ENCODE measurements at regions not wholly inside any gene's neighbourhood (a gene's known extent, or its start where the extent isn't known, plus 50 kb on each side); places are given as distances from the start of the nearest gene placed in this dataset.

DNA sequence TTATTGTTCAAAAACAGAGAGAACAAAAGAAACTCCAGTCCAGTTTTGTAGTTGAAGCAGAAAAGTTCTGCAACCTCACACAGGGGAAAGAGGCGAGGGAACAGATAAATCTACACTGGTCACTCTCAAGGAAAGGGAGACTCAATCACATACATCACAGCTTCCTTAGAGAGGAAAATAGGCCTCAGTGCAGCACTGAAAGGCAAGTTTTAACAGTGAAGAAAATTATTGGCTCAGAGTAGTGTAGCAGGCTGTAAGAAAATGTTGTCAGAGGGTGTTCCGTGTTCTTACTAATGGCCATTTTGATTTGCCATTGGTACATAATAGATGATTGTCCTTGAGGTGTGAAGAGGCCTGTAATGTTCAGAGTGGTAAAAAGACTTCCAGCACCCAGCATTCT is 530.0 kb upstream of the CDH6 start:
- TF ChIP-seq EZH2phosphoT487 (IDR thresholded peaks at IDR 0.05): no peak
- TF ChIP-seq EZH2 (IDR thresholded peaks at IDR 0.05): no peak
- TF ChIP-seq, protein P1, sequence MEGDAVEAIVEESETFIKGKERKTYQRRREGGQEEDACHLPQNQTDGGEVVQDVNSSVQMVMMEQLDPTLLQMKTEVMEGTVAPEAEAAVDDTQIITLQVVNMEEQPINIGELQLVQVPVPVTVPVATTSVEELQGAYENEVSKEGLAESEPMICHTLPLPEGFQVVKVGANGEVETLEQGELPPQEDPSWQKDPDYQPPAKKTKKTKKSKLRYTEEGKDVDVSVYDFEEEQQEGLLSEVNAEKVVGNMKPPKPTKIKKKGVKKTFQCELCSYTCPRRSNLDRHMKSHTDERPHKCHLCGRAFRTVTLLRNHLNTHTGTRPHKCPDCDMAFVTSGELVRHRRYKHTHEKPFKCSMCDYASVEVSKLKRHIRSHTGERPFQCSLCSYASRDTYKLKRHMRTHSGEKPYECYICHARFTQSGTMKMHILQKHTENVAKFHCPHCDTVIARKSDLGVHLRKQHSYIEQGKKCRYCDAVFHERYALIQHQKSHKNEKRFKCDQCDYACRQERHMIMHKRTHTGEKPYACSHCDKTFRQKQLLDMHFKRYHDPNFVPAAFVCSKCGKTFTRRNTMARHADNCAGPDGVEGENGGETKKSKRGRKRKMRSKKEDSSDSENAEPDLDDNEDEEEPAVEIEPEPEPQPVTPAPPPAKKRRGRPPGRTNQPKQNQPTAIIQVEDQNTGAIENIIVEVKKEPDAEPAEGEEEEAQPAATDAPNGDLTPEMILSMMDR (IDR thresholded peaks at IDR 0.05): no peak
- no peak overlapping the region for H3K4me2 ChIP-seq
- Mint-ChIP-seq H3K4me1 (no peaks in the 10 kb centered on the region), H3K36me3 (no peaks in the 10 kb centered on the region), H3K9me3 (peaks cover 2% of the 10 kb centered on the region), H3K27ac (no peak overlapping the region), H3K4me3 (no peak overlapping the region), H3K27me3 (ENCODE audit: insufficient read depth, low read depth) (no peaks in the 10 kb centered on the region)
- no peak overlapping the region for H3K27ac ChIP-seq
- no peaks in the 10 kb centered on the region for H3K36me3 ChIP-seq
- no peaks in the 10 kb centered on the region for H3F3A ChIP-seq (ENCODE audit: low read depth)
- DNase-seq (ENCODE audit: low spot score): no peak
- H3K27me3 ChIP-seq: no peaks in the 10 kb centered on the region
- no peak overlapping the region for H3K4me3 ChIP-seq
- H3K9ac ChIP-seq: no peak overlapping the region
- H4K20me1 ChIP-seq (ENCODE audit: low read depth): no peaks in the 10 kb centered on the region
- peak overlapping the region; percentile 42 for H2AFZ ChIP-seq (replicated peaks)
- no peaks in the 10 kb centered on the region for H3K79me2 ChIP-seq (ENCODE audit: low read depth)
- no peaks in the 10 kb centered on the region for H3K4me1 ChIP-seq
- H3K9me3 ChIP-seq (ENCODE audit: low read depth): no peaks in the 10 kb centered on the region

DNA sequence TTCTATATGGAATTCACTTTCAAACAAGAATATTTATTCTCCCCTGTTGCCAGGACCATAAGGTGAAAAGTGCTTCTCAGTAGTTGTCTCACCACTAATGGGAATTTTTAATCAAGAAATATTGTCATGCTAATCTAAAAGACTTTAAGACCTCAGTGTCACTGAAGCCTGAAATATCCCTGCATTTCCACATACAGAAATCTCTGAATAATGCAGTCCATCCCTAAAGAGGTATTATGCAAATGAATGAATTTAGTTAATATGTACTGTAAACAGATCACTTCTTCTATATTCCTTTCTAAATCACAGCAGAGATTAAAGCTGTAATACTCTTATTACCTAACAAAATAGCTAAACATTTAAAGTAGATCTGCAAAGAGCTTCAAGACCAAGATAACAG is 531.1 kb upstream of the CDH6 start:
- H3K36me3 ChIP-seq: no peaks in the 10 kb centered on the region
- H3K4me3 ChIP-seq: no peak overlapping the region
- H3K27ac Mint-ChIP-seq: no peak overlapping the region
- H3K4me1 ChIP-seq: no peaks in the 10 kb centered on the region
- H4K20me1 ChIP-seq (ENCODE audit: low read depth): no peaks in the 10 kb centered on the region
- no peaks in the 10 kb centered on the region for H3K9me3 ChIP-seq (ENCODE audit: low read depth)
- TF ChIP-seq, protein P1 (IDR thresholded peaks at IDR 0.05): no peak
- TF ChIP-seq EZH2 (IDR thresholded peaks at IDR 0.05) (no peak), EZH2phosphoT487 (IDR thresholded peaks at IDR 0.05) (no peak)
- H3K4me2 ChIP-seq: no peak overlapping the region
- H3K36me3 Mint-ChIP-seq: no peaks in the 10 kb centered on the region
- no peaks in the 10 kb centered on the region for H3K27me3 ChIP-seq
- no peak for DNase-seq (ENCODE audit: low spot score)
- H3K79me2 ChIP-seq (ENCODE audit: low read depth): no peaks in the 10 kb centered on the region
- H3K27me3 Mint-ChIP-seq (ENCODE audit: insufficient read depth, low read depth): peaks cover 3% of the 10 kb centered on the region
- no peak overlapping the region for H3K4me3 Mint-ChIP-seq
- H3K27ac ChIP-seq: no peak overlapping the region
- H3F3A ChIP-seq (ENCODE audit: low read depth): no peaks in the 10 kb centered on the region
- H3K4me1 Mint-ChIP-seq: no peaks in the 10 kb centered on the region
- peaks cover 2% of the 10 kb centered on the region for H3K9me3 Mint-ChIP-seq
- no peak overlapping the region for H3K9ac ChIP-seq
- no peak overlapping the region for H2AFZ ChIP-seq (replicated peaks)

DNA sequence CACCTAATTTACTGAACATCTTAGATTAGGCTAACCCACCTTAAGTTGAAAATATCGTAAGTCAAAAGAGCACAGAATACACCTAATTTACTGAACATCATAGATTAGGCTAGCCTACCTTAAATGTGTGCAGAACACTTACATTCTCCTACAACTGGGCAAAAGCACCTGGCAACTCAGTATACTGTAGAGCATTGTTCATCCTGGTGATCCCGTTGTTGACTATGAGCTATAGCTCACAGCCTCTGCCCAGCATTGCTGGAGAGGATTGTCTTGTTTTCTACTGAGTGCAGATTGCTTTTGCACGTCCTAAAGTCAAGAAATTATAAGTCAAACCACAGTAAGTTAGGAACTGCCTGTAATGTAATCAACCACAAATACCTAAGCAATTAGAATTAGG is 531.8 kb upstream of the CDH6 start:
- no peak overlapping the region for H3K27ac Mint-ChIP-seq
- H3K27ac ChIP-seq: no peak overlapping the region
- H3K4me2 ChIP-seq: no peak overlapping the region

DNA sequence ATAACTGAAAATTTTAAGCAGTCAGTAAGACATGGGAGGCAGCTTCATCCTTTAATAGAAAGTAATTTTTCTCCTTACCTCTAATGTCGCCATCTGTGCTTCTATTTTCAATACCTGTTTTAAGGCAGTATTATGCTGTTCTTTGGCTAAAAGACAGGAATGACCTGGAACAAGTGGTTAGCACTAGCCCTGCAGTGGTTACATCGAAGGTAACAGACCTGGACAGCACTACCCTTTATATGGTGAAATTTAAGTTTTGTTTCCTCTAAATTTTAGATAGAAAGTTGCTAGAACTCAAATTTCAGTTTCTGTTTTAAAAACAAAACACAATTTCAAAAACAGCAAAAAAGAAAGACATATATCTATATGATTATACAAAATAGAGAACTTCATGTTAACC is 534.1 kb upstream of the CDH6 start:
- Mint-ChIP-seq H3K27ac (no peak overlapping the region), H3K4me1 (no peaks in the 10 kb centered on the region), H3K36me3 (no peaks in the 10 kb centered on the region), H3K4me3 (no peak overlapping the region), H3K9me3 (peaks cover 2% of the 10 kb centered on the region), H3K27me3 (ENCODE audit: insufficient read depth, low read depth) (peaks cover 3% of the 10 kb centered on the region)
- Histone ChIP-seq H3F3A (ENCODE audit: low read depth) (no peaks in the 10 kb centered on the region), H3K9ac (no peak overlapping the region), H3K27me3 (no peaks in the 10 kb centered on the region), H3K4me3 (no peak overlapping the region), H3K4me1 (no peaks in the 10 kb centered on the region), H4K20me1 (ENCODE audit: low read depth) (no peaks in the 10 kb centered on the region), H2AFZ (replicated peaks) (no peak overlapping the region), H3K4me2 (no peak overlapping the region), H3K36me3 (no peaks in the 10 kb centered on the region), H3K27ac (no peak overlapping the region), H3K9me3 (ENCODE audit: low read depth) (no peaks in the 10 kb centered on the region), H3K79me2 (ENCODE audit: low read depth) (no peaks in the 10 kb centered on the region)
- no peak for DNase-seq (ENCODE audit: low spot score)
- TF ChIP-seq, protein P1 (IDR thresholded peaks at IDR 0.05): no peak
- TF ChIP-seq EZH2 (IDR thresholded peaks at IDR 0.05) (no peak), EZH2phosphoT487 (IDR thresholded peaks at IDR 0.05) (no peak)

More for the DNA sequence above, 531.8 kb upstream of the CDH6 start:
- no peaks in the 10 kb centered on the region for H3K36me3 ChIP-seq
- Mint-ChIP-seq H3K36me3 (no peaks in the 10 kb centered on the region), H3K4me3 (no peak overlapping the region), H3K9me3 (peaks cover 2% of the 10 kb centered on the region), H3K27me3 (ENCODE audit: insufficient read depth, low read depth) (peaks cover 3% of the 10 kb centered on the region), H3K4me1 (no peaks in the 10 kb centered on the region)
- H3K4me1 ChIP-seq: no peaks in the 10 kb centered on the region
- H3K27me3 ChIP-seq: no peaks in the 10 kb centered on the region
- no peaks in the 10 kb centered on the region for H3F3A ChIP-seq (ENCODE audit: low read depth)
- H3K4me3 ChIP-seq: no peak overlapping the region
- no peak overlapping the region for H3K9ac ChIP-seq
- no peak for TF ChIP-seq EZH2 (IDR thresholded peaks at IDR 0.05)
- no peak for DNase-seq (ENCODE audit: low spot score)
- H2AFZ ChIP-seq (replicated peaks): no peak overlapping the region
- no peaks in the 10 kb centered on the region for H3K79me2 ChIP-seq (ENCODE audit: low read depth)
- H3K9me3 ChIP-seq (ENCODE audit: low read depth): no peaks in the 10 kb centered on the region
- no peaks in the 10 kb centered on the region for H4K20me1 ChIP-seq (ENCODE audit: low read depth)
